ENCODE measurements at regions not wholly inside any gene's neighbourhood (a gene's known extent, or its start where the extent isn't known, plus 50 kb on each side); places are given as distances from the start of the nearest gene placed in this dataset.

GRCh38 chr12:114919479-114919878, 235.5 kb upstream of the TBX3 start:
- Histone ChIP-seq H3K4me1 (ENCODE audit: control insufficient read depth in 1 of 2, extremely low read depth in 1 of 2, insufficient read depth in 2 of 2, low read length in 2 of 2) (no peaks in the 10 kb centered on the region), H3K36me3 (ENCODE audit: control insufficient read depth in 2 of 2, extremely low read depth in 1 of 2, insufficient read depth in 1 of 2, low read length in 1 of 2) (no peaks in the 10 kb centered on the region), H3K27me3 (replicated peaks in 1 of 2; ENCODE audit: control insufficient read depth in 2 of 2, extremely low read depth in 1 of 2, insufficient read depth in 2 of 2, low read length in 1 of 2) (no peaks in the 10 kb centered on the region), H3K27ac (ENCODE audit: low read length) (no peak overlapping the region), H3K4me3 (ENCODE audit: control insufficient read depth in 1 of 2, extremely low read depth in 1 of 2, low read length in 1 of 2) (no peak overlapping the region), H3K9me3 (no peaks in the 10 kb centered on the region)
- 67% methylated on average over 1 of the region's 8 CpGs for WGBS (ENCODE audit: insufficient coverage)
- Mint-ChIP-seq H3K4me1 (no peaks in the 10 kb centered on the region), H3K4me3 (no peak overlapping the region), H3K27me3 (no peaks in the 10 kb centered on the region), H3K27ac (no peak overlapping the region), H3K9me3 (peaks cover 0 to 13% (median 5%) of the 10 kb centered on the region in 3 donors), H3K36me3 (no peaks in the 10 kb centered on the region)
- CTCF ChIA-PET = no interaction called here
- POLR2A ChIA-PET = no interaction called here
- ATAC-seq (replicated peaks in 1 of 4) (no peak), DNase-seq (no peak)

GRCh38 chr12:114918535-114919233, 234.7 kb upstream of the TBX3 start:
- no peak overlapping the region for H3K27ac Mint-ChIP-seq
- H3K4me1 ChIP-seq (ENCODE audit: control insufficient read depth in 1 of 2, extremely low read depth in 1 of 2, insufficient read depth in 2 of 2, low read length in 2 of 2) = no peaks in the 10 kb centered on the region
- no peak overlapping the region for H3K27ac ChIP-seq (ENCODE audit: low read length)
- ChIA-PET CTCF (interaction anchor here in 1 of 2 donors (0.6 kb wide), 1 partner anchor 257 kb away, joined by 5 read pairs; no protein-coding TSS in a partner anchor), POLR2A (no interaction called here)
- DNase-seq (no peak), ATAC-seq (replicated peaks in 1 of 4) (no peak)
- H3K4me3 ChIP-seq (ENCODE audit: control insufficient read depth in 1 of 2, extremely low read depth in 1 of 2, low read length in 1 of 2) = no peak overlapping the region
- WGBS (ENCODE audit: insufficient coverage) = 50% methylated on average over 1 of the region's 3 CpGs
- H3K4me3 Mint-ChIP-seq = no peak overlapping the region
- no peaks in the 10 kb centered on the region for H3K4me1 Mint-ChIP-seq
- no peaks in the 10 kb centered on the region for H3K36me3 Mint-ChIP-seq
- no peaks in the 10 kb centered on the region for H3K9me3 ChIP-seq
- H3K9me3 Mint-ChIP-seq = peaks cover 0 to 12% (median 5%) of the 10 kb centered on the region in 3 donors
- no peaks in the 10 kb centered on the region for H3K27me3 Mint-ChIP-seq
- H3K27me3 ChIP-seq (replicated peaks in 1 of 2; ENCODE audit: control insufficient read depth in 2 of 2, extremely low read depth in 1 of 2, insufficient read depth in 2 of 2, low read length in 1 of 2) = no peaks in the 10 kb centered on the region
- H3K36me3 ChIP-seq (ENCODE audit: control insufficient read depth in 2 of 2, extremely low read depth in 1 of 2, insufficient read depth in 1 of 2, low read length in 1 of 2) = no peaks in the 10 kb centered on the region

- CTCF ChIA-PET = no interaction called here
- no peak for ATAC-seq (replicated peaks in 1 of 4)
- no peaks in the 10 kb centered on the region for H3K9me3 ChIP-seq
- no peaks in the 10 kb centered on the region for H3K27me3 ChIP-seq (replicated peaks in 1 of 2; ENCODE audit: control insufficient read depth in 2 of 2, extremely low read depth in 1 of 2, insufficient read depth in 2 of 2, low read length in 1 of 2)
- no peaks in the 10 kb centered on the region for H3K27me3 Mint-ChIP-seq
- H3K4me1 Mint-ChIP-seq = no peaks in the 10 kb centered on the region
- no peak overlapping the region for H3K27ac ChIP-seq (ENCODE audit: low read length)
- peaks cover 2 to 9% (median 5%) of the 10 kb centered on the region in 3 donors for H3K9me3 Mint-ChIP-seq
- H3K4me3 Mint-ChIP-seq = no peak overlapping the region
- H3K27ac Mint-ChIP-seq = no peak overlapping the region
- POLR2A ChIA-PET = no interaction called here
- no peaks in the 10 kb centered on the region for H3K36me3 ChIP-seq (ENCODE audit: control insufficient read depth in 2 of 2, extremely low read depth in 1 of 2, insufficient read depth in 1 of 2, low read length in 1 of 2)
- H3K4me3 ChIP-seq (ENCODE audit: control insufficient read depth in 1 of 2, extremely low read depth in 1 of 2, low read length in 1 of 2) = no peak overlapping the region
- no peaks in the 10 kb centered on the region for H3K4me1 ChIP-seq (ENCODE audit: control insufficient read depth in 1 of 2, extremely low read depth in 1 of 2, insufficient read depth in 2 of 2, low read length in 2 of 2)
- H3K36me3 Mint-ChIP-seq = no peaks in the 10 kb centered on the region
- DNase-seq = no peak
These were observed 234.0 kb upstream of the TBX3 start for GRCh38 chr12:114917953-114918352.

GRCh38 chr12:114917307-114917706, 233.3 kb upstream of the TBX3 start:
- no peaks in the 10 kb centered on the region for H3K36me3 Mint-ChIP-seq
- peaks cover 5 to 15% (median 7%) of the 10 kb centered on the region in 3 donors for H3K9me3 Mint-ChIP-seq
- ChIA-PET CTCF (no interaction called here), POLR2A (no interaction called here)
- no peaks in the 10 kb centered on the region for H3K36me3 ChIP-seq (ENCODE audit: control insufficient read depth in 2 of 2, extremely low read depth in 1 of 2, insufficient read depth in 1 of 2, low read length in 1 of 2)
- no peak overlapping the region for H3K27ac Mint-ChIP-seq
- H3K27ac ChIP-seq (ENCODE audit: low read length) = no peak overlapping the region
- no peak overlapping the region for H3K4me3 ChIP-seq (ENCODE audit: control insufficient read depth in 1 of 2, extremely low read depth in 1 of 2, low read length in 1 of 2)
- no peaks in the 10 kb centered on the region for H3K9me3 ChIP-seq
- H3K27me3 Mint-ChIP-seq = no peaks in the 10 kb centered on the region
- no peaks in the 10 kb centered on the region for H3K4me1 Mint-ChIP-seq
- no peak overlapping the region for H3K4me3 Mint-ChIP-seq
- WGBS (ENCODE audit: insufficient coverage) = 58% methylated on average over 4 of the region's 6 CpGs
- no peak for DNase-seq
- no peaks in the 10 kb centered on the region for H3K4me1 ChIP-seq (ENCODE audit: control insufficient read depth in 1 of 2, extremely low read depth in 1 of 2, insufficient read depth in 2 of 2, low read length in 2 of 2)
- ATAC-seq (replicated peaks in 1 of 4) = no peak
- H3K27me3 ChIP-seq (replicated peaks in 1 of 2; ENCODE audit: control insufficient read depth in 2 of 2, extremely low read depth in 1 of 2, insufficient read depth in 2 of 2, low read length in 1 of 2) = no peaks in the 10 kb centered on the region

- no peaks in the 10 kb centered on the region for H3K36me3 Mint-ChIP-seq
- ChIA-PET POLR2A (no interaction called here), CTCF (no interaction called here)
- Histone ChIP-seq H3K4me1 (ENCODE audit: control insufficient read depth in 1 of 2, extremely low read depth in 1 of 2, insufficient read depth in 2 of 2, low read length in 2 of 2) (no peaks in the 10 kb centered on the region), H3K4me3 (ENCODE audit: control insufficient read depth in 1 of 2, extremely low read depth in 1 of 2, low read length in 1 of 2) (no peak overlapping the region), H3K36me3 (ENCODE audit: control insufficient read depth in 2 of 2, extremely low read depth in 1 of 2, insufficient read depth in 1 of 2, low read length in 1 of 2) (no peaks in the 10 kb centered on the region), H3K27me3 (replicated peaks in 1 of 2; ENCODE audit: control insufficient read depth in 2 of 2, extremely low read depth in 1 of 2, insufficient read depth in 2 of 2, low read length in 1 of 2) (no peaks in the 10 kb centered on the region), H3K9me3 (no peaks in the 10 kb centered on the region), H3K27ac (ENCODE audit: low read length) (no peak overlapping the region)
- ATAC-seq (replicated peaks in 1 of 4) (no peak), DNase-seq (no peak)
- no peaks in the 10 kb centered on the region for H3K4me1 Mint-ChIP-seq
- no peaks in the 10 kb centered on the region for H3K27me3 Mint-ChIP-seq
- H3K9me3 Mint-ChIP-seq = peaks cover 5 to 19% (median 7%) of the 10 kb centered on the region in 3 donors
- H3K27ac Mint-ChIP-seq = no peak overlapping the region
- no peak overlapping the region for H3K4me3 Mint-ChIP-seq
- WGBS (ENCODE audit: insufficient coverage) = 68% methylated on average over 10 of the region's 12 CpGs
These were observed 232.6 kb upstream of the TBX3 start for GRCh38 chr12:114916541-114916940.

- Mint-ChIP-seq H3K27ac (no peak overlapping the region), H3K27me3 (no peaks in the 10 kb centered on the region), H3K4me3 (no peak overlapping the region), H3K4me1 (no peaks in the 10 kb centered on the region), H3K36me3 (no peaks in the 10 kb centered on the region), H3K9me3 (peaks cover 5 to 19% (median 7%) of the 10 kb centered on the region in 3 donors)
- Histone ChIP-seq H3K27ac (ENCODE audit: low read length) (no peak overlapping the region), H3K27me3 (replicated peaks in 1 of 2; ENCODE audit: control insufficient read depth in 2 of 2, extremely low read depth in 1 of 2, insufficient read depth in 2 of 2, low read length in 1 of 2) (no peaks in the 10 kb centered on the region), H3K4me3 (ENCODE audit: control insufficient read depth in 1 of 2, extremely low read depth in 1 of 2, low read length in 1 of 2) (no peak overlapping the region), H3K9me3 (no peaks in the 10 kb centered on the region), H3K36me3 (ENCODE audit: control insufficient read depth in 2 of 2, extremely low read depth in 1 of 2, insufficient read depth in 1 of 2, low read length in 1 of 2) (no peaks in the 10 kb centered on the region), H3K4me1 (ENCODE audit: control insufficient read depth in 1 of 2, extremely low read depth in 1 of 2, insufficient read depth in 2 of 2, low read length in 2 of 2) (no peaks in the 10 kb centered on the region)
- ChIA-PET POLR2A (no interaction called here), CTCF (no interaction called here)
- DNase-seq (no peak), ATAC-seq (replicated peaks in 1 of 4) (no peak)
- WGBS (ENCODE audit: insufficient coverage) = 80% methylated on average over 2 of the region's 3 CpGs
These were observed 232.1 kb upstream of the TBX3 start for GRCh38 chr12:114916124-114916523.
